ENCODE measurements at regions not wholly inside any gene's neighbourhood (a gene's known extent, or its start where the extent isn't known, plus 50 kb on each side); places are given as distances from the start of the nearest gene placed in this dataset.
A peak's percentile ranks its signal among the peaks of the same experiment; 100 is the strongest.

DNA sequence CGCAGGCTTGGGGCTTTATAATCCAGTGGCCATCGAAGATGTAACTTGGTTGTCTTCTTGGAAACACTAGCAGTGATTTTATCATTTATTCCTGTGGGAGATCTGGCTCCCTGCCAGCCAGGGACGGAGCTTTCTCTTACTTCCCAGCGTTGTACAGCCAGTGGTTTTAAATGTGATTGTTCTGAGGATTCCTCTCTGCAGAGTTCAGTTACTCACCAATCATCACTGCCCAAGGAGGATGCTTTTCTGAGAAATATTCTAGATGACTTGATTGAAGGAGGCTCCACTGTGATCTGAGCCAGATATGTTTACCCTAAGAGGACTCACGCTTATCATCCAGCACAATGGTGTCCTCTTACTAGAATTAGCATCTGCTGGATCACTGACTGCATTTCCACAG is 744.3 kb downstream of the RNF144A start:
- POLR2A ChIA-PET, result no interaction called here

DNA sequence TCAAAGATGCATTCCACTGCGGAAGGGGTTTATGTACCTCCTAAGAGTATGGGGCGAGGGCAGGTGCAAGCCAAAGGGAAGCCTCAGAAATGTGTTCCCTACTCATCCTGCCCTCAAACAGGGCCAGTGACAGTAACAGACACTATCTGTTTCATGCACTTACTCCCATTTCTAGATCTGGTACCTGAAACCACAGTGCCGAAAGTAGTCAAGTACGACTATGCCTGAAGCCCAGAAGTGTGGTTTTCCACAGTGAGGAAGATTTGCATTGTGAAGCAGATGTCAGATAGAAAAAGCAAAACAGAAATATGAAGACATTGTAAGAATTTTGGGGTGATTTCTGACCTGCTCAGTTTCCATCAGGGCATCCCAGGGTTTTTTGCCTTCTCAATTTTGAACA is 748.7 kb downstream of the RNF144A start:
- TF ChIP-seq, protein P1, sequence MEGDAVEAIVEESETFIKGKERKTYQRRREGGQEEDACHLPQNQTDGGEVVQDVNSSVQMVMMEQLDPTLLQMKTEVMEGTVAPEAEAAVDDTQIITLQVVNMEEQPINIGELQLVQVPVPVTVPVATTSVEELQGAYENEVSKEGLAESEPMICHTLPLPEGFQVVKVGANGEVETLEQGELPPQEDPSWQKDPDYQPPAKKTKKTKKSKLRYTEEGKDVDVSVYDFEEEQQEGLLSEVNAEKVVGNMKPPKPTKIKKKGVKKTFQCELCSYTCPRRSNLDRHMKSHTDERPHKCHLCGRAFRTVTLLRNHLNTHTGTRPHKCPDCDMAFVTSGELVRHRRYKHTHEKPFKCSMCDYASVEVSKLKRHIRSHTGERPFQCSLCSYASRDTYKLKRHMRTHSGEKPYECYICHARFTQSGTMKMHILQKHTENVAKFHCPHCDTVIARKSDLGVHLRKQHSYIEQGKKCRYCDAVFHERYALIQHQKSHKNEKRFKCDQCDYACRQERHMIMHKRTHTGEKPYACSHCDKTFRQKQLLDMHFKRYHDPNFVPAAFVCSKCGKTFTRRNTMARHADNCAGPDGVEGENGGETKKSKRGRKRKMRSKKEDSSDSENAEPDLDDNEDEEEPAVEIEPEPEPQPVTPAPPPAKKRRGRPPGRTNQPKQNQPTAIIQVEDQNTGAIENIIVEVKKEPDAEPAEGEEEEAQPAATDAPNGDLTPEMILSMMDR (IDR thresholded peaks at IDR 0.05; ENCODE audit: control extremely low read depth, extremely low read depth, low read depth, missing control alignments), result no peak
- DNase-seq (ENCODE audit: extremely low spot score), result no peak
- ChIA-PET POLR2A (no interaction called here), CTCF (no interaction called here)

More for the DNA sequence above, 744.3 kb downstream of the RNF144A start:
- CTCF ChIA-PET, result interaction anchor here (1.1 to 2.6 kb wide), 2 partner anchors 10 to 23 kb away, joined by 3 to 9 read pairs; no protein-coding TSS in a partner anchor
- DNase-seq (ENCODE audit: extremely low spot score), result no peak
- TF ChIP-seq, protein P1 (IDR thresholded peaks at IDR 0.05; ENCODE audit: control extremely low read depth, extremely low read depth, low read depth, missing control alignments), result no peak

DNA sequence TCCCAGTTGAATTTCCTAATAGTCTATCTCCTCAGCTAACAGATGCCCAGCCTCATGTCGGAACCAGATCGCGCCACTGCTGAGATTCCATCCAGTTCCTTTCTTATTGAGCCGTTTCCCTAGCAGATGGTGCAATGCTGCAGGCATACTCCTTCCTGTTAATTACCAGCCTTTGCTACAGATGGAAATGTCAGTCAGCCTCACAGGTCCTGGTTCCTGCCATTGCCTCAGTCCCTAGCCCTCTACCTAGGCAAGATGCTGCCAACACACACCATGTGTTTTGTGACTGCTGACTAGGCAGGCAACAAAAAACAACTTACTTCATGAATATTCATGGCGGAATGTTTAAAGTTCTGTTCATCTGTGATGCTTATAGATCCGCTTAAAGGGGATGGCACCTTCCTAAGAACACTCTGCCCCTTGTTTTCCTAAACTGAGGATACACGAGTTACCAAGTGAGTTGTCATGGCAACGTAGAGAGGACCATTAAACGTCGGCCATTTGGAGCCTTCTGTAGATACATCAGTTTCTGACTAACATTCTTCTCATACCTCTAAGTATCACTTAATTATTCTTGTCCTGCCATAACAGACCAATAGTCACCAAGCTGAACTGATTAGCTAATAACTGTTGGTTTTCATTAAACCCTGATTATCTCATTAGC is 749.5 kb downstream of the RNF144A start:
- TF ChIP-seq, protein P1 (IDR thresholded peaks at IDR 0.05; ENCODE audit: control extremely low read depth, extremely low read depth, low read depth, missing control alignments), result no peak
- ChIA-PET POLR2A (no interaction called here), CTCF (no interaction called here)
- no peak for DNase-seq (ENCODE audit: extremely low spot score)

DNA sequence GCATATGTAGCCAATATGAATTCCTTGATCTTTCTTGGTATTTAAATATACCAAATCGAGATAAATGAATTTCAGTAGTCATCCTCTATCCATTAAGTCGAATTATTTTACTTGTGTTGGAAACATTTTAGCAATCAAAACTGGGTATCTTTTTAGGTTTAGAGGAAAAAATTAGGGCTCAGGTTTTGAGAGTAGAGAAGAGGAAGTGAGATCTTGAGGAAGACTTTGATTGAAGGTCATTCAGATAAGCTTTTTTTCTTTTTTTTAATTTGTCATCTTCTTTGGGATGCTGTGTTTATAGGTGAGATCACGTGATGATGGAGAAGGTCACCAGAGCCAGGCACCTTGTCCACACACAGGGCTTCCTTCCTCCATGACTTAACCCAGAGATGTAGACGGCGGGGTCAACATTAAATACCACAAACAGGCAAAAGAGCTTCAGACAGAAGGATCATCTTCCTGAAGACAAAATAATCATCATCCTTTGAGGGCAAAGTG is 750.1 kb downstream of the RNF144A start:
- ChIA-PET POLR2A (no interaction called here), CTCF (interaction anchor here (1.3 kb wide), 1 partner anchor 61 kb away, joined by 3 read pairs; no protein-coding TSS in a partner anchor)
- DNase-seq (ENCODE audit: extremely low spot score), result no peak
- TF ChIP-seq, protein P1 (IDR thresholded peaks at IDR 0.05; ENCODE audit: control extremely low read depth, extremely low read depth, low read depth, missing control alignments), result no peak

DNA sequence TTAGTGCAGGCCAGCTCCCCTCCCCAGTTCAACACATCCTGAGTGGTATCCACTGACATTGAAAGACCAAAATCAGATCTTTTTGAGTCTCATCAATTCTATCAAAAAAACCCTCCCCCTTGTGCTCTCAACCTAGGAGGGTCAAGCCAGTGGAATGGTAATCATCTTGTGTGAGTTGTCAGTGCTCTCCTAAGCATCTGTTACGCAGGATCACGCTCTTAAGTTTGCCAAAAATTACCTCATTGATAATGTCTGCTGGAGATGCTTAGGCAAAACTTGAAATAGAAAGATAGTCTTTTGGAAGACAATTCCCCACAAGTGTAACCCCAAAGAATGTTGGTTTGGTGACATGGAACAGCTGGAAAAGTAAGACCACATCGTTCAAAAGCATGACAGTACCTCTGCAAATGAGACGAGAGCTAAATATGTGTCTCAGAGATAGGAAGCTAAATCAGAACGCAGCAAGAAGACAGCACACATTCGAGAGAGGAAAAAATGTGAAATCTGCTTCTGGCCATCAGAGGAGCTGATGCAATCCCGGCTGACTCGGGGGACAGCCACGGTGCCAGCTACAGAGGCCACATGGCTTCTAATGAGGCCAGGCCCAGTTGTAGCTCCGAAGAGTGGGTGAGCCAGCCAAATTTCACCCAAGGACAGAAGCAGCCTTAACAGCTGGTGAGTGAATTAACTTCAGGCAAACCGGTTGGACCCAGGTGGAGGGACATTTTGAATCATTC is 753.9 kb downstream of the RNF144A start:
- no peak for DNase-seq (ENCODE audit: extremely low spot score)
- ChIA-PET POLR2A (no interaction called here), CTCF (interaction anchor here (0.7 to 2.1 kb wide), 13 partner anchors 10 to 574 kb away, joined by 3 to 9 read pairs (median 3); no protein-coding TSS in a partner anchor)
- TF ChIP-seq, protein P1 (IDR thresholded peaks at IDR 0.05; ENCODE audit: control extremely low read depth, extremely low read depth, low read depth, missing control alignments), result no peak

DNA sequence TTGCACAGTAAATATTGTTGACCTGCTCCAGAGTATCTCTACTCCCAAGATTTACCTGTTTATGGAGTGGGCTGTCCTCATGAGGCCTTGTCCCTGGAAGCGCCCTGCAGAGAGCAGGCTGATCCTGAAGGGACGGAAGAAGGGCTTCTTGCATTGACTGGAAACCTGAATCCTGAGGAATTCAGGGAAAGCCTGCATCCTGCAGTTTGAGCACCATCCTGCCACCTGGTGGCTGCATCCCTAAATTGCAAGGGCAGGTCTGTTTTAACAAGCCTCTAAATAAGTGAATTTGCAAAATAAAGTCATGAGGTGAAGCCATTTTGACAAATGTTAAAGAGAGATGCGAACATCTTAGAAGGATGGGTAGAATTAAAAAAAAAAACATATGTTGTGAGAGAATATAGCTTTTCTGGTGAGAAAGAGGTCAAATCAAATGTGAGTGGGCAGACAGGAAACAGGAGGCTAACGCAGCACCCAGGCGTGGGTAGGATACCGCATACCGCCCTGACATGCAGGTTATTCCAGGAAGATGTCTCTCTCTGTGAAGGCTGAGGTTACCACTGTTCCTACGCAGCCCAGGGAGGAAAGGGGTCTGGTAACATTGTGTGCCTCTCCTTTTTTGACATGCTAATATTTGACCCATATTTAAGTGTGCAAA is 754.9 kb downstream of the RNF144A start:
- TF ChIP-seq, protein P1 (IDR thresholded peaks at IDR 0.05; ENCODE audit: control extremely low read depth, extremely low read depth, low read depth, missing control alignments), result peak; percentile 58
- DNase-seq (ENCODE audit: extremely low spot score), result peak; percentile 31
- ChIA-PET CTCF (interaction anchor here (0.7 to 2.1 kb wide), 12 partner anchors 11 to 575 kb away, joined by 3 to 9 read pairs (median 3); no protein-coding TSS in a partner anchor), POLR2A (no interaction called here)
